GM23248 (cell line): ENCODE measurements at regions not wholly inside any gene's neighbourhood (a gene's known extent, or its start where the extent isn't known, plus 50 kb on each side); places are given as distances from the start of the nearest gene placed in this dataset.

ENCODE experiments used
- DNase-seq: peaks from one replicate; pipeline ENCODE4 v3.0.0-alpha.2; 2015
- H2AFZ ChIP-seq: fragments of 200-600 bp; sonication (generic); 2 replicates; pipeline ENCODE4 v1.6.1; 2016; ENCODE audit warnings: antibody characterized with exemption
- H3F3A ChIP-seq: fragments of 200-600 bp; sonication (generic); 2 replicates; pipeline ENCODE4 v1.6.1; 2016; ENCODE audit warnings: mild to moderate bottlenecking, antibody characterized with exemption, mixed run types; ENCODE audit not compliant: insufficient read depth
- H3K27ac ChIP-seq: fragments of 200-600 bp; sonication (generic); 2 replicates; pipeline ENCODE4 v1.5.1; 2016; ENCODE audit warnings: mild to moderate bottlenecking
- H3K27me3 ChIP-seq: fragments of 200-600 bp; sonication (generic); replicated peaks from 2 replicates; pipeline ENCODE4 v1.6.1; 2016; ENCODE audit warnings: mild to moderate bottlenecking; ENCODE audit not compliant: insufficient read depth
- H3K36me3 ChIP-seq: fragments of 200-600 bp; sonication (generic); 2 replicates; pipeline ENCODE4 v1.6.1; 2016; ENCODE audit warnings: low read depth, mild to moderate bottlenecking
- H3K4me1 ChIP-seq: fragments of 200-600 bp; sonication (generic); 2 replicates; pipeline ENCODE4 v1.6.1; 2016; ENCODE audit warnings: mild to moderate bottlenecking; ENCODE audit not compliant: insufficient read depth
- H3K4me2 ChIP-seq: fragments of 200-600 bp; sonication (generic); one replicate; pipeline ENCODE4 v1.6.1; 2016; ENCODE audit warnings: mild to moderate bottlenecking; ENCODE audit not compliant: unreplicated experiment
- H3K4me3 ChIP-seq: fragments of 200-600 bp; sonication (generic); 2 replicates; pipeline ENCODE4 v1.5.1; 2016; ENCODE audit warnings: mild to moderate bottlenecking
- H3K79me2 ChIP-seq: fragments of 200-600 bp; sonication (generic); 2 replicates; pipeline ENCODE4 v1.6.1; 2016; ENCODE audit warnings: mild to moderate bottlenecking; ENCODE audit not compliant: insufficient read depth
- H3K9ac ChIP-seq: fragments of 200-600 bp; sonication (generic); 2 replicates; pipeline ENCODE4 v1.6.1; 2016; ENCODE audit warnings: mild to moderate bottlenecking
- H3K9me2 ChIP-seq: fragments of 200-600 bp; sonication (generic); 2 replicates; pipeline ENCODE4 v1.6.1; 2016; ENCODE audit warnings: mixed run types, mild to moderate bottlenecking, moderate library complexity; ENCODE audit not compliant: insufficient read depth
- H3K9me3 ChIP-seq: fragments of 200-600 bp; sonication (generic); one replicate; pipeline ENCODE4 v1.6.1; 2017; ENCODE audit warnings: low read depth
- H4K20me1 ChIP-seq: fragments of 200-600 bp; sonication (generic); 2 replicates; pipeline ENCODE4 v1.6.0; 2016; ENCODE audit not compliant: insufficient read depth
- EZH2 ChIP-seq: fragments of 200-600 bp; sonication (generic); IDR thresholded peaks from 2 replicates; pipeline ENCODE4 v1.6.1; 2018; ENCODE audit warnings: antibody characterized with exemption, mild to moderate bottlenecking; ENCODE audit not compliant: insufficient read depth, poor library complexity, severe bottlenecking
- EZH2phosphoT487 ChIP-seq: fragments of 200-600 bp; sonication (generic); IDR thresholded peaks from 2 replicates; pipeline ENCODE4 v1.6.1; 2018; ENCODE audit warnings: antibody characterized with exemption, moderate library complexity, mild to moderate bottlenecking, low read depth; ENCODE audit not compliant: insufficient read depth
- WGBS, 2 experiments: methylation state at CpG; one replicate each; pipeline ENCODE4 v1.1.6; 2015 to 2017; ENCODE audit warnings: low lambda C conversion rate in 2 of 2, low coverage in 1 of 2; ENCODE audit errors: missing lambda C conversion rate in 2 of 2; 5-methylcytosine and 5-hydroxymethylcytosine counted together
- in situ Hi-C: fragments of 300-500 bp; cut with MboI; formaldehyde crosslinking; loops from 2 replicates; pipeline ENCODE4 v1.15.0; 2020

DNA sequence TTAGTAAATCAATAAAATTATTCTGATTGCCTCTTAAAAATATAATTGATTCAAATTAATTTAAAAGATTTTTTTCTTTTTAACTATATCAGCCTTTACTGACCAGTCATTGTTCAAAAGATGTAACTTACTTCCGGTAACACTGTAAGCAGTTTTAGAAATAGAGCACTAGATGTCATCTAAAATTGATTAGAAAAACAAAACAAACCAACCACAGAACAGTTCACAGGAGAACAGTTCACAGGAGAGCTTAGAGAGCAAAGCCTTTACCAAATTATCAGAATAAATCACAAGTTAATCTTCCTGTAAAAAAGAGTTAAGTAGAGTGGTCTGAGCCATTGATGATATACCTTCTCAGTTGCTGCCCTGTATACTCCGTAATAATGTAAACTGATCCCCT lies 133.3 kb upstream of the DGKB start:
- Histone ChIP-seq H3K9me2 (no peaks in the 10 kb centered on the region), H4K20me1 (no peaks in the 10 kb centered on the region), H2AFZ (no peak overlapping the region), H3K4me1 (no peaks in the 10 kb centered on the region), H3K4me2 (no peak overlapping the region), H3K79me2 (no peaks in the 10 kb centered on the region), H3K27ac (no peak overlapping the region), H3K4me3 (no peak overlapping the region), H3K36me3 (no peaks in the 10 kb centered on the region), H3K27me3 (no peaks in the 10 kb centered on the region), H3F3A (no peaks in the 10 kb centered on the region), H3K9ac (no peak overlapping the region), H3K9me3 (no peaks in the 10 kb centered on the region)
- WGBS, 2 experiments, result 86 to 89% methylated on average over 2 of the region's 2 CpGs
- DNase-seq, result no peak
- in situ Hi-C loops, result no loop called here
- no peak for TF ChIP-seq EZH2
- TF ChIP-seq EZH2phosphoT487, result no peak

DNA sequence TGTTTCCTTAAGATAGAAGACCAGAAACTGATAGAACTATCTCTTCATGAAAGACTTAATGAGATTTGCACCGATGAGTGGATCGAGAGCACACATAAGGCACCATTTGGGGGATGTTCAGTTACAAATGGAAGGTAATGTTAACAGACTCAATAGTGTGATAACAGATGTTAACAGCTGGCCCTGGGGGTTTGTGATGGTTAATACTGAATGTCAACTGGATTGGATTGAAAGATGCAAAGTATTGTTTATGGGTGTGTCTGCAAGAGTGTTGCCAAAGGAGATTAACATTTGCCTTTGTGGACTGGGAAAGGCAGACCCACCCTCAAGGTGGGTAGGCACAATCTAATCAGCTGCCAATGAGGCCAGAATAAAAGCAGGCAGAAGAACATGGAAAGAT lies 130.5 kb upstream of the DGKB start:
- DNase-seq, result no peak
- TF ChIP-seq EZH2 (no peak), EZH2phosphoT487 (no peak)
- H4K20me1 ChIP-seq, result no peaks in the 10 kb centered on the region
- no peaks in the 10 kb centered on the region for H3F3A ChIP-seq
- no peaks in the 10 kb centered on the region for H3K9me2 ChIP-seq
- H2AFZ ChIP-seq, result no peak overlapping the region
- in situ Hi-C loops, result no loop called here
- H3K9ac ChIP-seq, result no peak overlapping the region
- no peak overlapping the region for H3K4me2 ChIP-seq
- no peaks in the 10 kb centered on the region for H3K9me3 ChIP-seq
- no peak overlapping the region for H3K4me3 ChIP-seq
- WGBS, 2 experiments, result 81 to 87% methylated on average over 2 of the region's 2 CpGs
- H3K27ac ChIP-seq, result no peak overlapping the region
- no peaks in the 10 kb centered on the region for H3K79me2 ChIP-seq
- H3K4me1 ChIP-seq, result no peaks in the 10 kb centered on the region
- no peaks in the 10 kb centered on the region for H3K36me3 ChIP-seq
- no peaks in the 10 kb centered on the region for H3K27me3 ChIP-seq

DNA sequence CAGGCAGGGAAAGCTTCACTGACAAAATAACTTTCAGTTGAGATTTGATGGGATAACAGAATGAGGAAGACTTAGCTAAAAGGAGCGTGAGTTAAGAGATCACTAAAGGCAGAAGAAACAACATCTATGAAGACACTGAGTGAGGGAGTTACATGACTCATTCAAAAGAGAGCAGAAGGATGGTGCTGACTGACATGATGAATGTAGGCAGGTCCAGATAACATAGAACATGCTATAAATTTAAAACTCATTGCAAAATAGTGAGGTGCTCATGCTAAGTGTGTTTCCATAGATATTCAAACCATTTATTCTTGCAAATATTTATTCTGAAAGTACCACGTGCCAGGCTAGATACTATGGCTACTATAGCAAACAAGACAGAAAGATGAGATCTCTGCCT lies 116.4 kb upstream of the DGKB start:
- Histone ChIP-seq H3K9me3 (no peaks in the 10 kb centered on the region), H2AFZ (no peak overlapping the region), H3K4me1 (no peaks in the 10 kb centered on the region), H3K9me2 (no peaks in the 10 kb centered on the region), H3K27me3 (no peaks in the 10 kb centered on the region), H3K9ac (no peak overlapping the region), H3F3A (no peaks in the 10 kb centered on the region), H3K4me3 (no peak overlapping the region), H3K79me2 (no peaks in the 10 kb centered on the region), H3K4me2 (no peak overlapping the region), H3K27ac (no peak overlapping the region), H3K36me3 (no peaks in the 10 kb centered on the region), H4K20me1 (no peaks in the 10 kb centered on the region)
- DNase-seq, result no peak
- WGBS, 2 experiments, result 35 to 43% methylated on average over 2 of the region's 2 CpGs
- TF ChIP-seq EZH2phosphoT487 (no peak), EZH2 (no peak)
- in situ Hi-C loops, result loop anchor here (10.0 kb wide), 1 partner anchor 294 kb away; no protein-coding TSS in a partner anchor

DNA sequence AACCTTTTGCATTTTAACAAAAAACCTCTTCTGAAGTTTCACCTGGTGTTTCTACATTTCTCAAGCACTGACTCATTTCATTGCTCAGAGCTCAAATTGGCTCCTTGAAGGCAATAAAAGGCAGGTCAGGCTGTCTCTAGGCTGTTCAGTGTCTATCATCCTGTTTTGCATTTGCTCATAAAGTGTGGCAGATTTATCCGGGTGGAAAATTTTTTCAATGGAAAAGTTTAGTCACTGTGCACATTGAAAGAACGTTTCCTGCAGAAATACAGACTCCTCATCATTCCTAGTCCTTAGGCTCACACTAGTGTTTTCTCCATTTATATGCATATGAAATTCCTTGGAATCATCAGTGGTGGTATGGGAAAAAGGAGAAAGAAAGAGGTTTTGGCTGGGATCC lies 114.2 kb upstream of the DGKB start:
- no peak overlapping the region for H2AFZ ChIP-seq
- no peaks in the 10 kb centered on the region for H3K27me3 ChIP-seq
- no peaks in the 10 kb centered on the region for H3K9me2 ChIP-seq
- peak; percentile 22 for DNase-seq
- WGBS, 2 experiments, result 7 to 9% methylated on average over 2 of the region's 2 CpGs
- no peak overlapping the region for H3K9ac ChIP-seq
- no peaks in the 10 kb centered on the region for H3F3A ChIP-seq
- in situ Hi-C loops, result loop anchor here (10.0 kb wide), 1 partner anchor 292 kb away; no protein-coding TSS in a partner anchor
- H3K27ac ChIP-seq, result no peak overlapping the region
- H3K4me1 ChIP-seq, result no peaks in the 10 kb centered on the region
- no peaks in the 10 kb centered on the region for H3K9me3 ChIP-seq
- H3K4me2 ChIP-seq, result no peak overlapping the region
- H4K20me1 ChIP-seq, result no peaks in the 10 kb centered on the region
- H3K36me3 ChIP-seq, result no peaks in the 10 kb centered on the region
- TF ChIP-seq EZH2 (no peak), EZH2phosphoT487 (no peak)
- no peak overlapping the region for H3K4me3 ChIP-seq
- H3K79me2 ChIP-seq, result no peaks in the 10 kb centered on the region

DNA sequence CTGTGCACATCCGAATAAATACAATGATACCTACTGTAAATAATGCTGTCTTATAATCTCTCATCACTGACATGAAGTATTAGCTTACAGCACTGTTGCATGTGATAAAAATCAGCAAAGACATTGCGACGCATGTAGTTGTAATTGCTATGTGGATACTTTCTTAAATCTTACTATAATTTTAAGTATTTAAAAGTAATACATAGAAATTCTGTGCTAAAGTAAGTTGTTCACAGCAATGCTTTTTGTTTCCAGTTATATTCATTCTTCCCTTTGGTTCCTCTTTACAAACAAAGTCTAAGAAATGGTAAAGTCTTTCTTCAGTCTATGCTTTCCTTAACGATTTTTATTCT lies 113.7 kb upstream of the DGKB start:
- in situ Hi-C loops, result loop anchor here (10.0 kb wide), 1 partner anchor 291 kb away; no protein-coding TSS in a partner anchor
- H3K9ac ChIP-seq, result no peak overlapping the region
- no peaks in the 10 kb centered on the region for H3K79me2 ChIP-seq
- no peak for DNase-seq
- no peaks in the 10 kb centered on the region for H3K36me3 ChIP-seq
- H3F3A ChIP-seq, result no peaks in the 10 kb centered on the region
- H3K9me3 ChIP-seq, result no peaks in the 10 kb centered on the region
- H4K20me1 ChIP-seq, result no peaks in the 10 kb centered on the region
- no peak overlapping the region for H3K27ac ChIP-seq
- no peaks in the 10 kb centered on the region for H3K27me3 ChIP-seq
- WGBS, 2 experiments, result 28 to 32% methylated on average over 4 of the region's 4 CpGs
- TF ChIP-seq EZH2phosphoT487 (no peak), EZH2 (no peak)
- H2AFZ ChIP-seq, result no peak overlapping the region
- H3K4me3 ChIP-seq, result no peak overlapping the region
- H3K4me1 ChIP-seq, result no peaks in the 10 kb centered on the region
- no peak overlapping the region for H3K4me2 ChIP-seq
- H3K9me2 ChIP-seq, result no peaks in the 10 kb centered on the region
